IMR-90 (cell line): ENCODE measurements at regions not wholly inside any gene's neighbourhood (a gene's known extent, or its start where the extent isn't known, plus 50 kb on each side); places are given as distances from the start of the nearest gene placed in this dataset.
A peak's percentile ranks its signal among the peaks of the same experiment; 100 is the strongest.

Source experiments
- ATAC-seq: fragments of 200-7000 bp; cut with Tn5 transposase; 2 replicates; pipeline ENCODE4 v1.9.1; 2020; ENCODE audit warnings: low read depth, mild to moderate bottlenecking, moderate library complexity
- BruUV-seq: library from RNA; stranded (reverse); fragments of 400-500 nt; replicated peaks from 2 replicates; lab custom pipeline; 2021; lab: Mats Ljungman, UMichigan
- CTCF ChIA-PET: fragments of 300-600 bp; formaldehyde crosslinking; extraction: SDS; loops from one replicate; lab custom pipeline; 2021; ENCODE audit warnings: antibody characterized with exemption; lab: Yijun Ruan, JAX
- POLR2A ChIA-PET: fragments of 300-600 bp; sonication (Branson Sonifier 250); formaldehyde crosslinking; loops from one replicate; lab custom pipeline; 2022; ENCODE audit warnings: antibody characterized with exemption; ENCODE audit not compliant: unreplicated experiment; lab: Charles Lee
- DNase-seq: peaks from one replicate; pipeline ENCODE4 v3.0.0; 2013
- H2AFZ ChIP-seq: replicated peaks from 2 replicates; pipeline ENCODE3; 2013; ENCODE audit warnings: low read length, mild to moderate bottlenecking; ENCODE audit not compliant: poor library complexity
- H2AK5ac ChIP-seq: 2 replicates; pipeline ENCODE4 v1.6.1; 2013; ENCODE audit warnings: low read depth, low read length, inconsistent platforms
- H2AK9ac ChIP-seq: replicated peaks from 2 replicates; pipeline ENCODE3; 2013; ENCODE audit warnings: mild to moderate bottlenecking, low read depth, low read length, moderate library complexity; ENCODE audit not compliant: poor library complexity
- H2BK120ac ChIP-seq: 2 replicates; pipeline ENCODE4 v1.6.1; 2013; ENCODE audit warnings: low read depth, low read length, inconsistent platforms
- H2BK15ac ChIP-seq: 3 replicates; pipeline ENCODE4 v1.6.1; 2013; ENCODE audit warnings: low read depth, low read length, inconsistent platforms
- H2BK20ac ChIP-seq: 2 replicates; pipeline ENCODE4 v1.6.1; 2013; ENCODE audit warnings: low read depth, mild to moderate bottlenecking, inconsistent platforms, low read length, moderate library complexity
- H2BK5ac ChIP-seq: 2 replicates; pipeline ENCODE4 v1.6.1; 2013; ENCODE audit warnings: mild to moderate bottlenecking, low read depth, low read length, inconsistent platforms; ENCODE audit not compliant: poor library complexity, severe bottlenecking
- H3K14ac ChIP-seq: replicated peaks from 2 replicates; pipeline ENCODE4 v1.6.1; 2013; ENCODE audit warnings: low read depth, low read length, inconsistent platforms
- H3K18ac ChIP-seq: 2 replicates; pipeline ENCODE4 v1.6.1; 2013; ENCODE audit warnings: low read depth, low read length, control low read depth
- H3K23ac ChIP-seq: 2 replicates; pipeline ENCODE4 v1.6.1; 2013; ENCODE audit warnings: low read depth, low read length, inconsistent platforms
- H3K27ac ChIP-seq: 2 replicates; pipeline ENCODE4 v1.5.1; 2013; ENCODE audit warnings: mild to moderate bottlenecking, control low read depth, low read length; ENCODE audit not compliant: insufficient read depth
- H3K27me3 ChIP-seq: 2 replicates; pipeline ENCODE4 v1.6.1; 2013; ENCODE audit warnings: low read length; ENCODE audit not compliant: control insufficient read depth, insufficient read depth
- H3K36me3 ChIP-seq: 2 replicates; pipeline ENCODE4 v1.6.1; 2013; ENCODE audit warnings: low read length, mixed read lengths; ENCODE audit not compliant: control insufficient read depth, insufficient read depth
- H3K4ac ChIP-seq: 2 replicates; pipeline ENCODE4 v1.6.1; 2013; ENCODE audit warnings: low read depth, low read length, inconsistent platforms
- H3K4me1 ChIP-seq: 2 replicates; pipeline ENCODE4 v1.6.1; 2013; ENCODE audit warnings: low read length, mixed read lengths; ENCODE audit not compliant: control insufficient read depth, insufficient read depth
- H3K4me2 ChIP-seq: 2 replicates; pipeline ENCODE4 v1.6.1; 2013; ENCODE audit warnings: low read depth, mild to moderate bottlenecking, control low read depth, low read length, moderate library complexity
- H3K4me3 ChIP-seq: 2 replicates; pipeline ENCODE4 v1.5.1; 2013; ENCODE audit warnings: low read depth, mild to moderate bottlenecking, control low read depth, low read length, moderate library complexity; ENCODE audit not compliant: insufficient read depth
- H3K56ac ChIP-seq: 2 replicates; pipeline ENCODE4 v1.6.1; 2013; ENCODE audit warnings: low read length, inconsistent platforms; ENCODE audit not compliant: insufficient read depth; ENCODE audit errors: extremely low read depth
- H3K79me1 ChIP-seq, 2 experiments: 2 replicates each; pipeline ENCODE4 v1.6.1; 2013; ENCODE audit warnings: low read length in 2 of 2, inconsistent platforms in 1 of 2, low read depth in 1 of 2
- H3K9ac ChIP-seq: 2 replicates; pipeline ENCODE4 v1.6.1; 2013; ENCODE audit warnings: low read depth, low read length, control low read depth
- H3K9me1 ChIP-seq: 2 replicates; pipeline ENCODE4 v1.6.1; 2013; ENCODE audit warnings: low read length, inconsistent platforms; ENCODE audit not compliant: insufficient read depth
- H3K9me3 ChIP-seq: 2 replicates; pipeline ENCODE4 v1.6.1; 2013; ENCODE audit warnings: low read length; ENCODE audit not compliant: control insufficient read depth, insufficient read depth
- H4K20me1 ChIP-seq: 2 replicates; pipeline ENCODE4 v1.6.1; 2013; ENCODE audit warnings: low read length, inconsistent platforms; ENCODE audit not compliant: insufficient read depth
- H4K5ac ChIP-seq: 2 replicates; pipeline ENCODE4 v1.6.1; 2013; ENCODE audit warnings: mild to moderate bottlenecking, low read depth, low read length, control low read depth
- H4K8ac ChIP-seq, 2 experiments: 2 replicates each; pipeline ENCODE4 v1.6.1; 2013; ENCODE audit warnings: low read depth in 2 of 2, low read length in 2 of 2, control low read depth in 1 of 2, inconsistent platforms in 1 of 2
- H4K91ac ChIP-seq: 2 replicates; pipeline ENCODE4 v1.6.1; 2013; ENCODE audit warnings: low read depth, low read length, inconsistent platforms; ENCODE audit not compliant: insufficient read depth
- CEBPB ChIP-seq: IDR thresholded peaks from 2 replicates; pipeline ENCODE4 v1.6.1; 2012; ENCODE audit warnings: low read depth, low read length, improper control_type of control experiment
- CHD1 ChIP-seq: IDR thresholded peaks from 2 replicates; pipeline ENCODE4 v1.6.1; 2012; ENCODE audit warnings: low read depth, low read length, improper control_type of control experiment
- MAFK ChIP-seq: IDR thresholded peaks from 2 replicates; pipeline ENCODE4 v1.6.1; 2012; ENCODE audit warnings: low read depth, low read length, improper control_type of control experiment
- MAZ ChIP-seq: IDR thresholded peaks from 2 replicates; pipeline ENCODE4 v1.6.1; 2012; ENCODE audit warnings: low read depth, mild to moderate bottlenecking, low read length, improper control_type of control experiment, moderate library complexity, borderline replicate concordance
- MXI1 ChIP-seq: IDR thresholded peaks from 2 replicates; pipeline ENCODE4 v1.6.1; 2012; ENCODE audit warnings: low read depth, mild to moderate bottlenecking, low read length, moderate library complexity, borderline replicate concordance
- RAD21 ChIP-seq: IDR thresholded peaks from 2 replicates; pipeline ENCODE4 v1.6.1; 2012; ENCODE audit warnings: low read length, improper control_type of control experiment
- SMC3 ChIP-seq: fragments of 150-350 bp; IDR thresholded peaks from 2 replicates; pipeline ENCODE4 v1.6.1; 2016; ENCODE audit warnings: low read depth, mild to moderate bottlenecking, antibody characterized with exemption, low read length, moderate library complexity
- WGBS, 2 experiments: methylation state at CpG; one replicate each; pipeline versions ENCODE4 v1.1.5 to v1.1.7; 2013; ENCODE audit warnings: missing lambda C conversion rate in 2 of 2; ENCODE audit not compliant: insufficient read length in 1 of 2; ENCODE audit errors: extremely low coverage in 2 of 2; 5-methylcytosine and 5-hydroxymethylcytosine counted together
- dilution Hi-C: fragments of 300-500 bp; cut with HindIII; formaldehyde crosslinking; loops from one replicate; pipeline ENCODE4 v1.14.3; 2018; ENCODE audit warnings: low sequenced_read_pairs; ENCODE audit not compliant: unreplicated experiment
- in situ Hi-C: fragments of 300-500 bp; cut with MboI; formaldehyde crosslinking; loops from 3 replicates; pipeline ENCODE4 v1.14.3; 2019; ENCODE audit warnings: low sequenced_read_pairs, inconsistent platforms, mixed read lengths
- intact Hi-C: fragments of 100-400 bp; cut with micrococcal nuclease; formaldehyde crosslinking; loops from 2 replicates; pipeline ENCODE4 v1.10.0; 2022

DNA sequence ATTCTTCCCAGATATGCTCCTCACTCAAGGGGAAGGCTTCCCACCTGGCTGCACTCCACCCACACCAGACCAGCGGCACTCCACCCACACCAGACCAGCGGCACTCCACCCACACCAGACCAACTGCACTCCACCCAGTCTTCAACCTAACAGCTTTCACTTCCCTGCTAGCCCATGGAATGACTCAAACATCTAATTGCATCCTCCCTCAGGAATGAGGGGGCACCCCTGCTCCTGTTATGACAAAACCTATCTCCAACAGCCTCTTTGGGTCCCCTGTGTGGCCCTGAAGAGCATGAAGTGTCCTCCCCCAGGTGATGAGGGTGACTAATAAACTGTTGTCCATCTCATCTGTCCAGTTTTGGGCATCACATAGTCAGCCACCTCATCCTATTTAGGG, 556.6 kb upstream of the TUSC1 start:
- Histone ChIP-seq H3K4me2 (no peak overlapping the region), H4K91ac (no peak overlapping the region), H3K56ac (no peak overlapping the region), H3K14ac (no peak overlapping the region), H2BK120ac (no peak overlapping the region), H4K5ac (no peak overlapping the region), H2AK9ac (no peak overlapping the region), H2AFZ (peak overlapping the region; percentile 71), H2BK20ac (no peak overlapping the region), H3K4me1 (no peaks in the 10 kb centered on the region), H4K20me1 (no peaks in the 10 kb centered on the region), H3K4ac (no peak overlapping the region), H4K8ac (no peak overlapping the region), H3K4me3 (no peak overlapping the region), H3K79me1 (no peaks in the 10 kb centered on the region), H3K36me3 (no peaks in the 10 kb centered on the region), H2BK15ac (no peak overlapping the region), H2BK5ac (no peak overlapping the region), H3K23ac (no peak overlapping the region), H3K9me3 (no peaks in the 10 kb centered on the region), H3K9me1 (no peaks in the 10 kb centered on the region), H2AK5ac (no peak overlapping the region; the same call in 1 of the 2 replicates), H3K27ac (no peak overlapping the region), H3K9ac (no peak overlapping the region), H3K27me3 (no peaks in the 10 kb centered on the region), H3K18ac (no peak overlapping the region)
- BruUV-seq, result no TSS peak
- in situ Hi-C loops (no loop called here), intact Hi-C loops (no loop called here), dilution Hi-C loops (no loop called here)
- ATAC-seq (no peak; the same call in 1 of the 2 replicates), DNase-seq (peak; percentile 12)
- POLR2A ChIA-PET, result interaction anchor here (0.5 kb wide), 1 partner anchor 12 kb away, joined by 3 read pairs; no protein-coding TSS in a partner anchor
- peak; percentile 30; the same call in 1 of the 2 replicates for TF ChIP-seq MAZ
- no peak for TF ChIP-seq RAD21
- no peak for TF ChIP-seq MAFK
- no peak for TF ChIP-seq CEBPB
- TF ChIP-seq MXI1, result no peak
- no peak for TF ChIP-seq SMC3
- TF ChIP-seq CHD1, result no peak
- CTCF ChIA-PET, result interaction anchor here (1.0 kb wide), 1 partner anchor 13 kb away, joined by 4 read pairs; no protein-coding TSS in a partner anchor
- WGBS, 2 experiments, result 70% methylated on average over 2 of the region's 2 CpGs; no CpG with 5 or more reads in 1 of the 2 experiments
